SK-N-SH (cell line): ENCODE measurements at regions not wholly inside any gene's neighbourhood (a gene's known extent, or its start where the extent isn't known, plus 50 kb on each side); places are given as distances from the start of the nearest gene placed in this dataset.

Experiments used
- CTCF ChIA-PET: fragments of 300-600, 350-600 bp; formaldehyde crosslinking; extraction: SDS; loops from one replicate; lab custom pipeline; 2021; lab: Yijun Ruan, JAX
- POLR2A ChIA-PET: fragments of 350-600 bp; sonication (Branson Sonifier 250); formaldehyde crosslinking; extraction: SDS; loops from one replicate; lab custom pipeline; 2020; ENCODE audit warnings: antibody characterized with exemption, inconsistent platforms; lab: Yijun Ruan, JAX
- DNase-seq: peaks from one replicate; pipeline ENCODE4 v3.0.0; 2012
- H2AFZ ChIP-seq: fragments of 200-600 bp; sonication (generic); 2 replicates; pipeline ENCODE4 v1.8.1; 2016; ENCODE audit warnings: antibody characterized with exemption, mild to moderate bottlenecking, low read depth
- H3F3A ChIP-seq: fragments of 200-600 bp; sonication (generic); replicated peaks from 2 replicates; pipeline ENCODE3; 2016; ENCODE audit warnings: antibody characterized with exemption, mild to moderate bottlenecking; ENCODE audit not compliant: insufficient read depth
- H3K27ac ChIP-seq, 2 experiments: fragments of 200-500 bp in 1 of 2; fragments of 200-600 bp in 1 of 2; sonication (Bioruptor generic) in 1 of 2; sonication (generic), shearing (Covaris generic) in 1 of 2; 2 replicates each; pipeline versions ENCODE4 v1.5.1 to v1.6.1; 2014 to 2016; ENCODE audit warnings: low read depth in 2 of 2, inconsistent platforms in 1 of 2, low read length in 1 of 2, mild to moderate bottlenecking in 1 of 2, mixed read lengths in 1 of 2
- H3K27me3 ChIP-seq: fragments of 200-600 bp; sonication (generic), shearing (Covaris generic); 2 replicates; pipeline ENCODE4 v1.6.1; 2016; ENCODE audit warnings: mixed run types; ENCODE audit not compliant: insufficient read depth
- H3K36me3 ChIP-seq, 2 experiments: fragments of 200-500 bp in 1 of 2; fragments of 200-600 bp in 1 of 2; sonication (Bioruptor generic) in 1 of 2; sonication (generic) in 1 of 2; replicated peaks in 1 of 2; 2 replicates each; pipeline versions ENCODE3 to v1.5.1; 2014 to 2016; ENCODE audit warnings: low read length in 1 of 2, mild to moderate bottlenecking in 1 of 2; ENCODE audit not compliant: insufficient read depth in 2 of 2, control insufficient read depth in 1 of 2
- H3K4me1 ChIP-seq, 2 experiments: fragments of 200-500 bp in 1 of 2; fragments of 200-600 bp in 1 of 2; sonication (Bioruptor generic) in 1 of 2; sonication (generic), shearing (Covaris generic) in 1 of 2; 2 replicates each; pipeline versions ENCODE4 v1.5.1 to v1.6.1; 2014 to 2016; ENCODE audit warnings: low read depth in 1 of 2, low read length in 1 of 2, mixed run types in 1 of 2; ENCODE audit not compliant: insufficient read depth in 2 of 2, control insufficient read depth in 1 of 2
- H3K4me2 ChIP-seq: fragments of 200-600 bp; sonication (generic), shearing (Covaris generic); 2 replicates; pipeline ENCODE4 v1.6.1; 2017; ENCODE audit warnings: mixed run types
- H3K4me3 ChIP-seq, 2 experiments: fragments of 200-500 bp in 1 of 2; fragments of 200-600 bp in 1 of 2; sonication (Bioruptor generic) in 1 of 2; sonication (generic), shearing (Covaris generic) in 1 of 2; 2 replicates each; pipeline versions ENCODE4 v1.5.1 to v1.8.1; 2014 to 2016; ENCODE audit warnings: low read depth in 2 of 2, inconsistent platforms in 1 of 2, low read length in 1 of 2, mild to moderate bottlenecking in 1 of 2, mixed read lengths in 1 of 2, moderate library complexity in 1 of 2
- H3K79me2 ChIP-seq: fragments of 200-600 bp; sonication (generic); 2 replicates; pipeline ENCODE4 v1.8.1; 2017; ENCODE audit warnings: mild to moderate bottlenecking; ENCODE audit not compliant: insufficient read depth
- H3K9ac ChIP-seq: fragments of 200-600 bp; sonication (generic); 2 replicates; pipeline ENCODE4 v1.6.1; 2017; ENCODE audit warnings: mixed run types
- H3K9me2 ChIP-seq: fragments of 200-600 bp; sonication (generic); 2 replicates; pipeline ENCODE4 v1.6.1; 2017; ENCODE audit warnings: mixed run types
- H3K9me3 ChIP-seq: fragments of 200-600 bp; sonication (generic); 2 replicates; pipeline ENCODE4 v1.6.1; 2017; ENCODE audit warnings: mixed run types, mild to moderate bottlenecking, moderate library complexity
- H4K20me1 ChIP-seq: fragments of 200-600 bp; sonication (generic); 2 replicates; pipeline ENCODE4 v1.6.1; 2017; ENCODE audit warnings: mild to moderate bottlenecking, mixed run types; ENCODE audit not compliant: insufficient read depth
- EZH2phosphoT487 ChIP-seq: fragments of 200-600 bp; sonication (generic); IDR thresholded peaks from 2 replicates; pipeline ENCODE4 v1.6.1; 2017; ENCODE audit warnings: low read depth, mixed run types, mild to moderate bottlenecking, antibody characterized with exemption, moderate library complexity, borderline replicate concordance
- GABPA ChIP-seq: IDR thresholded peaks from 2 replicates; pipeline ENCODE4 v1.4.0; 2012; ENCODE audit warnings: low read depth, mild to moderate bottlenecking
- GATA2 ChIP-seq: sonication (generic); formaldehyde crosslinking; IDR thresholded peaks from 2 replicates; pipeline ENCODE4 v1.5.0; 2020; ENCODE audit warnings: mild to moderate bottlenecking, missing genetic modification reagents
- IRF3 ChIP-seq: fragments of 150-350 bp; IDR thresholded peaks from 2 replicates; pipeline ENCODE4 v1.6.1; 2016; ENCODE audit warnings: mild to moderate bottlenecking, low read depth, low read length
- JUND ChIP-seq: IDR thresholded peaks from 2 replicates; pipeline ENCODE4 v1.4.0; 2012
- MAX ChIP-seq: IDR thresholded peaks from 2 replicates; pipeline ENCODE4 v1.4.0; 2012; ENCODE audit warnings: low read depth
- NFIC ChIP-seq: IDR thresholded peaks from 2 replicates; pipeline ENCODE4 v1.4.0; 2012; ENCODE audit warnings: borderline replicate concordance
- NRF1 ChIP-seq: IDR thresholded peaks from 2 replicates; pipeline ENCODE4 v1.6.1; 2012; ENCODE audit warnings: low read depth, mild to moderate bottlenecking, low read length
- RXRA ChIP-seq: IDR thresholded peaks from 2 replicates; pipeline ENCODE4 v1.4.0; 2012; ENCODE audit warnings: low read depth, mild to moderate bottlenecking, borderline replicate concordance
- SMC3 ChIP-seq: IDR thresholded peaks from 2 replicates; pipeline ENCODE4 v1.6.1; 2012; ENCODE audit warnings: low read depth, low read length, improper control_type of control experiment
- TAF1 ChIP-seq: IDR thresholded peaks from 2 replicates; pipeline ENCODE4 v1.6.1; 2012; ENCODE audit warnings: low read depth, mild to moderate bottlenecking, low read length, moderate library complexity, borderline replicate concordance
- TEAD4 ChIP-seq: IDR thresholded peaks from 2 replicates; pipeline ENCODE4 v1.4.0; 2012; ENCODE audit warnings: mild to moderate bottlenecking, borderline replicate concordance; ENCODE audit not compliant: insufficient read depth
- WGBS: methylation state at CpG from one replicate; pipeline ENCODE4 v1.1.6; 2017; ENCODE audit warnings: low lambda C conversion rate; 5-methylcytosine and 5-hydroxymethylcytosine counted together
- TF ChIP-seq, protein P1 (sequence below): IDR thresholded peaks from 2 replicates; pipeline ENCODE4; 2012
- TF ChIP-seq, protein P2 (sequence below): IDR thresholded peaks from 2 replicates; pipeline ENCODE4 v1.4.0; 2012; ENCODE audit warnings: low read depth, borderline replicate concordance

GRCh38 chr7:25318047-25318446 lies 89.8 kb upstream of the NPVF start:
- Histone ChIP-seq H4K20me1 (no peaks in the 10 kb centered on the region), H3K9ac (no peak overlapping the region), H3K4me1 (no peaks in the 10 kb centered on the region), H3F3A (no peaks in the 10 kb centered on the region), H3K4me2 (no peak overlapping the region), H2AFZ (no peak overlapping the region), H3K27ac (no peak overlapping the region), H3K79me2 (no peaks in the 10 kb centered on the region), H3K4me3 (no peak overlapping the region), H3K27me3 (no peaks in the 10 kb centered on the region), H3K36me3 (no peaks in the 10 kb centered on the region), H3K9me2 (no peaks in the 10 kb centered on the region), H3K9me3 (no peaks in the 10 kb centered on the region)
- TF ChIP-seq EZH2phosphoT487 (no peak), SMC3 (no peak), MAX (no peak), JUND (no peak), TEAD4 (no peak), TAF1 (no peak), NFIC (no peak), GATA2 (CRISPR knock-in tag) (no peak), GABPA (no peak), RXRA (no peak), NRF1 (no peak)
- TF ChIP-seq, protein P1, sequence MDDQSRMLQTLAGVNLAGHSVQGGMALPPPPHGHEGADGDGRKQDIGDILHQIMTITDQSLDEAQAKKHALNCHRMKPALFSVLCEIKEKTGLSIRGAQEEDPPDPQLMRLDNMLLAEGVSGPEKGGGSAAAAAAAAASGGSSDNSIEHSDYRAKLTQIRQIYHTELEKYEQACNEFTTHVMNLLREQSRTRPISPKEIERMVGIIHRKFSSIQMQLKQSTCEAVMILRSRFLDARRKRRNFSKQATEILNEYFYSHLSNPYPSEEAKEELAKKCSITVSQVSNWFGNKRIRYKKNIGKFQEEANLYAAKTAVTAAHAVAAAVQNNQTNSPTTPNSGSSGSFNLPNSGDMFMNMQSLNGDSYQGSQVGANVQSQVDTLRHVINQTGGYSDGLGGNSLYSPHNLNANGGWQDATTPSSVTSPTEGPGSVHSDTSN = no peak
- POLR2A ChIA-PET = no interaction called here
- CTCF ChIA-PET = interaction anchor here (1.2 to 2.4 kb wide), 5 partner anchors 11 to 138 kb away, joined by 3 to 9 read pairs (median 4); a partner anchor contains a TSS
- 93% methylated on average over 1 of the region's 1 CpG for WGBS
- no peak for DNase-seq

DNA sequence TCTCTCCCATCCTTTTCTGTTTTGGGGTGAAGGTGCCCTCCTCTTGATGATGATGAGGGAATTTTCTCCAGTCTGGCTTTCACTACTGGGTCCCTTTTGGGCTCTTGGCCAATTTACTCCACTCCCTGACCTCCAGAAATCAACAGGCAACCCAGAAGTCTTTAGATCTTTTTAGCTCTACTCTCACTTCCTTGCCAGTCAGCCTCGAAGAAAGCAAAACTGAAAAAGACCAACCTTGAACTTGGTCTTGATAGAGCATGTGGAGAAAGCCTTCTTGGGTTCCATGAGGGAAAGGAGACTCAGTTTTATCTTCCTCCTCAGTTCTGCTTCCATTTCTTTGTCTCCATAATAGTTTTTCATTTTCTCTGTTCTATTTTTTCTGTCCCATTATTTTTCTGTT lies 91.4 kb upstream of the NPVF start:
- WGBS = 11% methylated on average over 1 of the region's 1 CpG
- Histone ChIP-seq H3K27me3 (no peaks in the 10 kb centered on the region), H3K4me3 (no peak overlapping the region), H3K4me2 (no peak overlapping the region), H2AFZ (no peak overlapping the region), H3K4me1 (no peaks in the 10 kb centered on the region), H3K27ac (no peak overlapping the region), H3K36me3 (no peaks in the 10 kb centered on the region), H3K9me3 (no peaks in the 10 kb centered on the region), H3K9ac (no peak overlapping the region), H3F3A (no peaks in the 10 kb centered on the region), H3K79me2 (no peaks in the 10 kb centered on the region), H4K20me1 (no peaks in the 10 kb centered on the region), H3K9me2 (no peaks in the 10 kb centered on the region)
- TF ChIP-seq, protein P2, sequence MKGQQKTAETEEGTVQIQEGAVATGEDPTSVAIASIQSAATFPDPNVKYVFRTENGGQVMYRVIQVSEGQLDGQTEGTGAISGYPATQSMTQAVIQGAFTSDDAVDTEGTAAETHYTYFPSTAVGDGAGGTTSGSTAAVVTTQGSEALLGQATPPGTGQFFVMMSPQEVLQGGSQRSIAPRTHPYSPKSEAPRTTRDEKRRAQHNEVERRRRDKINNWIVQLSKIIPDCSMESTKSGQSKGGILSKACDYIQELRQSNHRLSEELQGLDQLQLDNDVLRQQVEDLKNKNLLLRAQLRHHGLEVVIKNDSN = no peak
- TF ChIP-seq MAX = no peak
- TF ChIP-seq NRF1 = no peak
- no peak for TF ChIP-seq IRF3
- no peak for DNase-seq
- CTCF ChIA-PET = interaction anchor here (0.9 to 2.4 kb wide), 3 partner anchors 16 to 71 kb away, joined by 3 to 9 read pairs (median 3); no protein-coding TSS in a partner anchor
- POLR2A ChIA-PET = no interaction called here
